ENCODE measurements at regions not wholly inside any gene's neighbourhood (a gene's known extent, or its start where the extent isn't known, plus 50 kb on each side); places are given as distances from the start of the nearest gene placed in this dataset.
"Not testable (repeated sequence)": the region's sequence is repeated elsewhere in the genome, so short reads cannot be mapped to it uniquely, and the experiment has no call there.

- DNase-seq (ENCODE audit: low read depth in 2 of 2): no peak
These were observed 220.5 kb downstream of the RND3 start for GRCh38 chr2:150266931-150267330.

- no peak for DNase-seq (ENCODE audit: low read depth in 2 of 2)
These were observed 223.0 kb downstream of the RND3 start for GRCh38 chr2:150264442-150264841.

- DNase-seq (ENCODE audit: low read depth in 2 of 2): no peak
These were observed 225.8 kb downstream of the RND3 start for GRCh38 chr2:150261691-150262090.

- DNase-seq (ENCODE audit: low read depth in 2 of 2): no peak
These were observed 226.8 kb downstream of the RND3 start for GRCh38 chr2:150260636-150261035.

- DNase-seq (ENCODE audit: low read depth in 2 of 2): no peak
These were observed 227.7 kb downstream of the RND3 start for GRCh38 chr2:150259746-150260145.

GRCh38 chr2:150258781-150259307 lies 228.6 kb downstream of the RND3 start:
- no peak for DNase-seq (ENCODE audit: low read depth in 2 of 2)

GRCh38 chr2:150256736-150257135 lies 230.7 kb downstream of the RND3 start:
- DNase-seq (ENCODE audit: low read depth in 2 of 2): no peak

GRCh38 chr2:150255528-150255927 lies 231.9 kb downstream of the RND3 start:
- no peak for DNase-seq (ENCODE audit: low read depth in 2 of 2)

- not testable (repeated sequence) for DNase-seq (ENCODE audit: low read depth in 2 of 2)
These were observed 237.7 kb downstream of the RND3 start for GRCh38 chr2:150249735-150250134.

- DNase-seq (ENCODE audit: low read depth in 2 of 2): no peak
These were observed 240.0 kb downstream of the RND3 start for GRCh38 chr2:150247481-150247880.

GRCh38 chr2:150234787-150235446 lies 252.6 kb downstream of the RND3 start:
- no peak for DNase-seq (ENCODE audit: low read depth in 2 of 2)

- no peak for DNase-seq (ENCODE audit: low read depth in 2 of 2)
These were observed 254.6 kb downstream of the RND3 start for GRCh38 chr2:150232871-150233270.

- DNase-seq (ENCODE audit: low read depth in 2 of 2): no peak
These were observed 255.1 kb downstream of the RND3 start for GRCh38 chr2:150232321-150232720.

GRCh38 chr2:150230616-150231015 lies 256.9 kb downstream of the RND3 start:
- no peak for DNase-seq (ENCODE audit: low read depth in 2 of 2)

GRCh38 chr2:150230004-150230403 lies 257.5 kb downstream of the RND3 start:
- no peak for DNase-seq (ENCODE audit: low read depth in 2 of 2)

- DNase-seq (ENCODE audit: low read depth in 2 of 2): no peak
These were observed 258.5 kb downstream of the RND3 start for GRCh38 chr2:150228936-150229335.

GRCh38 chr2:150225030-150225429 lies 262.4 kb downstream of the RND3 start:
- DNase-seq (ENCODE audit: low read depth in 2 of 2): no peak

- DNase-seq (ENCODE audit: low read depth in 2 of 2): no peak
These were observed 263.1 kb downstream of the RND3 start for GRCh38 chr2:150224321-150224720.

GRCh38 chr2:150222942-150223341 lies 264.5 kb downstream of the RND3 start:
- DNase-seq (ENCODE audit: low read depth in 2 of 2): no peak

- DNase-seq (ENCODE audit: low read depth in 2 of 2): no peak
These were observed 265.1 kb downstream of the RND3 start for GRCh38 chr2:150222379-150222778.

- DNase-seq (ENCODE audit: low read depth in 2 of 2): no peak
These were observed 267.6 kb downstream of the RND3 start for GRCh38 chr2:150219861-150220260.

- no peak for DNase-seq (ENCODE audit: low read depth in 2 of 2)
These were observed 272.4 kb downstream of the RND3 start for GRCh38 chr2:150215041-150215440.

GRCh38 chr2:150214626-150215025 lies 272.8 kb downstream of the RND3 start:
- DNase-seq (ENCODE audit: low read depth in 2 of 2): no peak

GRCh38 chr2:150212722-150213171 lies 274.7 kb downstream of the RND3 start:
- DNase-seq (ENCODE audit: low read depth in 2 of 2): no peak
